Gastroesophageal sphincter (tissue), 2 donors: ENCODE measurements at regions not wholly inside any gene's neighbourhood (a gene's known extent, or its start where the extent isn't known, plus 50 kb on each side); places are given as distances from the start of the nearest gene placed in this dataset.

Source experiments
- EP300 ChIP-seq: sonication (generic); formaldehyde crosslinking; IDR thresholded peaks from one replicate; pipeline ENCODE4 v1.6.1; 2017; ENCODE audit warnings: antibody characterized with exemption, mild to moderate bottlenecking
- POLR2A ChIP-seq, 2 donors: fragments of 450-650 bp; IDR thresholded peaks; one replicate each; pipeline ENCODE4 v1.6.1; 2017; ENCODE audit warnings: antibody characterized with exemption in 2 of 2, mild to moderate bottlenecking in 2 of 2, moderate library complexity in 1 of 2

- TF ChIP-seq POLR2A (IDR thresholded peaks at IDR 0.05) (no peak), EP300 (no peak)
Observed at GRCh38 chr3:19644405-19644804, 289.6 kb downstream of the EFHB start.
